ENCODE measurements at regions not wholly inside any gene's neighbourhood (a gene's known extent, or its start where the extent isn't known, plus 50 kb on each side); places are given as distances from the start of the nearest gene placed in this dataset.

- no peak overlapping the region for H3K27ac ChIP-seq
- no peak for DNase-seq
- TF ChIP-seq POLR2A (IDR thresholded peaks at IDR 0.05) = no peak
- TF ChIP-seq CTCF (IDR thresholded peaks at IDR 0.05) = no peak
- no peaks in the 10 kb centered on the region for H3K27me3 ChIP-seq
- 70 to 72% methylated on average over 10 to 18 of the region's 18 CpGs for WGBS, 2 donors
- H3K9me3 ChIP-seq = no peaks in the 10 kb centered on the region
- no peaks in the 10 kb centered on the region for H3K4me1 ChIP-seq
- H3K36me3 ChIP-seq (ENCODE audit: low read depth, missing control alignments) = no peaks in the 10 kb centered on the region
- intact Hi-C loops (cut with DNase I; ENCODE audit: low total_unique reads) = no loop called here
- no peak overlapping the region for H3K4me3 ChIP-seq
These were observed 80.5 kb upstream of the PPP1R26 start for GRCh38 chr9:135399000-135399649.

- TF ChIP-seq CTCF (IDR thresholded peaks at IDR 0.05) (no peak), POLR2A (IDR thresholded peaks at IDR 0.05) (no peak)
- 74 to 81% methylated on average over 9 of the region's 9 CpGs for WGBS, 2 donors
- Histone ChIP-seq H3K27me3 (no peaks in the 10 kb centered on the region), H3K36me3 (ENCODE audit: low read depth, missing control alignments) (no peaks in the 10 kb centered on the region), H3K4me3 (no peak overlapping the region), H3K27ac (no peak overlapping the region), H3K4me1 (no peaks in the 10 kb centered on the region), H3K9me3 (no peaks in the 10 kb centered on the region)
- no peak for DNase-seq
- intact Hi-C loops (cut with DNase I; ENCODE audit: low total_unique reads) = no loop called here
These were observed 79.1 kb upstream of the PPP1R26 start for GRCh38 chr9:135400496-135400895.

GRCh38 chr9:135401218-135401617, 78.4 kb upstream of the PPP1R26 start:
- Histone ChIP-seq H3K4me3 (no peak overlapping the region), H3K4me1 (no peaks in the 10 kb centered on the region), H3K9me3 (no peaks in the 10 kb centered on the region), H3K27ac (no peak overlapping the region), H3K27me3 (no peaks in the 10 kb centered on the region), H3K36me3 (ENCODE audit: low read depth, missing control alignments) (no peaks in the 10 kb centered on the region)
- no peak for DNase-seq
- 88 to 92% methylated on average over 14 of the region's 14 CpGs for WGBS, 2 donors
- no peak for TF ChIP-seq CTCF (IDR thresholded peaks at IDR 0.05)
- no peak for TF ChIP-seq POLR2A (IDR thresholded peaks at IDR 0.05)
- intact Hi-C loops (cut with DNase I; ENCODE audit: low total_unique reads) = no loop called here

- Histone ChIP-seq H3K36me3 (ENCODE audit: low read depth, missing control alignments) (no peaks in the 10 kb centered on the region), H3K27ac (no peak overlapping the region), H3K4me3 (no peak overlapping the region), H3K4me1 (no peaks in the 10 kb centered on the region), H3K9me3 (no peaks in the 10 kb centered on the region), H3K27me3 (no peaks in the 10 kb centered on the region)
- intact Hi-C loops (cut with DNase I; ENCODE audit: low total_unique reads) = no loop called here
- WGBS, 2 donors = 80 to 95% methylated on average over 11 to 18 of the region's 18 CpGs
- no peak for DNase-seq
- TF ChIP-seq POLR2A (IDR thresholded peaks at IDR 0.05) (no peak), CTCF (IDR thresholded peaks at IDR 0.05) (no peak)
These were observed 77.4 kb upstream of the PPP1R26 start for GRCh38 chr9:135402048-135402738.
